ENCODE measurements at regions not wholly inside any gene's neighbourhood (a gene's known extent, or its start where the extent isn't known, plus 50 kb on each side); places are given as distances from the start of the nearest gene placed in this dataset.
"Not testable (repeated sequence)": the region's sequence is repeated elsewhere in the genome, so short reads cannot be mapped to it uniquely, and the experiment has no call there.

DNA sequence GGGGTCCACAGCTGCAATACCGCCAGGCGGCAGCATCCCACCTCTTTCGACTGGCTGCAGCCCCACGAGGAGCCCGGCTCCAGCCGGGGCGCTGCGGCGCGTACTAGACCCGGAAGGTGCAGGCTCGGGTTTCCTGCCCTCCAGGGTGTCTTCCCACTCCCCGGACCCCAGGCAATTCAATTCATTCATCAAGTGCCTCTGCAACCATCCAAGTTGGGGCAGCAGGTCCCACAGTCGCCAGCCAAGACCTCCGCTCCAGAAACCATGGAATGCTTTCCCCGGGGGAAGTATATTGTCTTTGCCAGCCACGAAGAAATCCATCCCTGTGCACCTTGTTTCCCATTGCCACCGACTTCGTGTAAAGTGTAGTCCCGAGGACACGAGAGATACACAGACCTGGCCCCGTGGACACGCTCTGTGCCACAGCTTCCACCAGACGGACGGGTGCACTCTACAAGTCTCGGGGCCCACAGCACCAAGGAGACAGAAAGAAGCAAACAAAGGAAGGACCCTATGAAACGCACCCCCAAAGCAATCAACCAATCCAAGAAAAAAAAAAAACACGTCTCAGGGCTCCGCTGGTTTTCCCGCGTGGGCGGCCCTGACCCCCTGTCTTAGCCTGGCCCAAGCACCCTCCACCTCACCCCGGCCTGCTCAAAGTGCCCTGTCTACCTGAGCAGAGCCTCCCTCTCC, 3930.2 kb upstream of the OR11H1 start:
- H3K27me3 ChIP-seq (ENCODE audit: control insufficient read depth, insufficient read depth, low read length); POLR2A ChIA-PET; H3K27ac ChIP-seq (ENCODE audit: low read depth, low read length); DNase-seq (ENCODE audit: low read depth, low spot score); H3K4me3 ChIP-seq (ENCODE audit: low read depth, low read length); CTCF ChIA-PET: not testable (repeated sequence)
- peaks cover 51% of the 10 kb centered on the region for H3K9me3 ChIP-seq (ENCODE audit: control insufficient read depth, insufficient read depth, low read length)

- peaks cover 51% of the 10 kb centered on the region for H3K9me3 ChIP-seq (ENCODE audit: control insufficient read depth, insufficient read depth, low read length)
- ChIA-PET POLR2A (no interaction called here), CTCF (no interaction called here)
- no peaks in the 10 kb centered on the region for H3K27me3 ChIP-seq (ENCODE audit: control insufficient read depth, insufficient read depth, low read length)
- TF ChIP-seq, protein P1, sequence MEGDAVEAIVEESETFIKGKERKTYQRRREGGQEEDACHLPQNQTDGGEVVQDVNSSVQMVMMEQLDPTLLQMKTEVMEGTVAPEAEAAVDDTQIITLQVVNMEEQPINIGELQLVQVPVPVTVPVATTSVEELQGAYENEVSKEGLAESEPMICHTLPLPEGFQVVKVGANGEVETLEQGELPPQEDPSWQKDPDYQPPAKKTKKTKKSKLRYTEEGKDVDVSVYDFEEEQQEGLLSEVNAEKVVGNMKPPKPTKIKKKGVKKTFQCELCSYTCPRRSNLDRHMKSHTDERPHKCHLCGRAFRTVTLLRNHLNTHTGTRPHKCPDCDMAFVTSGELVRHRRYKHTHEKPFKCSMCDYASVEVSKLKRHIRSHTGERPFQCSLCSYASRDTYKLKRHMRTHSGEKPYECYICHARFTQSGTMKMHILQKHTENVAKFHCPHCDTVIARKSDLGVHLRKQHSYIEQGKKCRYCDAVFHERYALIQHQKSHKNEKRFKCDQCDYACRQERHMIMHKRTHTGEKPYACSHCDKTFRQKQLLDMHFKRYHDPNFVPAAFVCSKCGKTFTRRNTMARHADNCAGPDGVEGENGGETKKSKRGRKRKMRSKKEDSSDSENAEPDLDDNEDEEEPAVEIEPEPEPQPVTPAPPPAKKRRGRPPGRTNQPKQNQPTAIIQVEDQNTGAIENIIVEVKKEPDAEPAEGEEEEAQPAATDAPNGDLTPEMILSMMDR (IDR thresholded peaks at IDR 0.05; ENCODE audit: low read depth, low read length): no peak
- DNase-seq (ENCODE audit: low read depth, low spot score): no peak
- no peak overlapping the region for H3K27ac ChIP-seq (ENCODE audit: low read depth, low read length)
- H3K4me3 ChIP-seq (ENCODE audit: low read depth, low read length): no peak overlapping the region
Observed at GRCh38 chr22:11598492-11599440, 3929.2 kb upstream of the OR11H1 start.

DNA sequence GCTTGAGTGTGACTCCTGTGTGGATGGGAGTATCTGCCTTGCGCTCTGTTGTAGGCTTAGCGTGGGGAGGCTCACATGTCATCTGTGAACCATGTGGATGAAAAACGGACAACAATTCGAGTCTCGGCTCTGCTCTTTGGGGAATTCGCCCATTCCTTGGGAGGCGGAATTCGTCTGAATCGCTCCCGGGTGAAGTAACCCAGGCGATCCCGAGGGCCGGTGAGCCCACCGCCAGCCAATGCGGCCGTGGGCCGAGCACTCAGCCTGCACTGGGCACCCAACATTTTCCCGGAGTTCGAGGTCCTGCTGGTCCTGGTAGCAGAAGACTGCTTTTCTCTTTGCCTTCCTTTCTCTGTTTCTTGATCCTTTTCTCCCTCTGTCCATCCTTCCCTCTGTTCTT, 3928.5 kb upstream of the OR11H1 start:
- H3K9me3 ChIP-seq (ENCODE audit: control insufficient read depth, insufficient read depth, low read length): peaks cover 51% of the 10 kb centered on the region
- H3K27me3 ChIP-seq (ENCODE audit: control insufficient read depth, insufficient read depth, low read length); POLR2A ChIA-PET; DNase-seq (ENCODE audit: low read depth, low spot score); H3K27ac ChIP-seq (ENCODE audit: low read depth, low read length); H3K4me3 ChIP-seq (ENCODE audit: low read depth, low read length); CTCF ChIA-PET: not testable (repeated sequence)

- H3K4me3 ChIP-seq (ENCODE audit: low read depth, low read length); CTCF ChIA-PET; DNase-seq (ENCODE audit: low read depth, low spot score); H3K27me3 ChIP-seq (ENCODE audit: control insufficient read depth, insufficient read depth, low read length); H3K27ac ChIP-seq (ENCODE audit: low read depth, low read length); POLR2A ChIA-PET: not testable (repeated sequence)
- peaks cover 52% of the 10 kb centered on the region for H3K9me3 ChIP-seq (ENCODE audit: control insufficient read depth, insufficient read depth, low read length)
Observed at GRCh38 chr22:11600161-11600560, 3927.8 kb upstream of the OR11H1 start.

GRCh38 chr22:11600896-11601890, 3926.8 kb upstream of the OR11H1 start:
- H3K27ac ChIP-seq (ENCODE audit: low read depth, low read length); CTCF ChIA-PET; H3K27me3 ChIP-seq (ENCODE audit: control insufficient read depth, insufficient read depth, low read length); H3K4me3 ChIP-seq (ENCODE audit: low read depth, low read length); POLR2A ChIA-PET; DNase-seq (ENCODE audit: low read depth, low spot score): not testable (repeated sequence)
- peaks cover 63% of the 10 kb centered on the region for H3K9me3 ChIP-seq (ENCODE audit: control insufficient read depth, insufficient read depth, low read length)

DNA sequence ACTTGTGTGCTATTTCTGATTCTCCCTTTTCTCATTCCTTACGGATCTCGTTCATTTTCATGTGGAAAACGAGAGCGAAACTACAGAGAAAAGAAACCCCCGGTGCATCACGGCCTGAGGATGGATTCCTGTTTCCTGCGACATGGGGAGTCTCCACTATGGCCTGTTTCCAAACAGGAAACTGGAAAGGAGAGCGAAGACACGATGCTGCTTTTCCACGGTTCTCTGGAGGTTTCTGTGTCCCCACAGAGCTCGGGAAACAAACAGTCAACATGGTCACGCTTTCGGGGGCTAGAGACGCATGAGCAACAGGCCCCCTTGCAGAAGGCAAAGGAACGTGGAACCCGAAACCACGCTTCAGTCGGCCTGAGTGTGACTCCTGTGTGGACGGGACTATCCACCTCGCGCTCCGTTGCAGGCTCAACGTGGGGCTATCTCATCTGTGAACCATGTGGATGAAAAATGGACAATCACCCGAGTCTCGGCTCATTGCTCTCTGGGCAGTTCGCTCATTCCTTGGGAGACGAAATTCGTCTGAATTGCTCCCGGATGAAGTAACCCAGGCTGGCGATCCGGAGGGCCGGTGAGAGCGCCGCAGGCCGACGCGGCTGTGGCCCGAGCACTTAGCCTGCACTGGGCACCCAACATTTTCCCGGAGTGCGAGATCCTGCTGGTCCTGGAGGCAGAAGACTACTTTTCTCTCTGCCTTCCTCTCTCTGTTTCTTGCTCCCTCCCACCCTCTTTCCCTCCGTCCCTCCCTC, 3923.2 kb upstream of the OR11H1 start:
- H3K9me3 ChIP-seq (ENCODE audit: control insufficient read depth, insufficient read depth, low read length): peaks cover 46% of the 10 kb centered on the region
- H3K27me3 ChIP-seq (ENCODE audit: control insufficient read depth, insufficient read depth, low read length); DNase-seq (ENCODE audit: low read depth, low spot score); H3K27ac ChIP-seq (ENCODE audit: low read depth, low read length); CTCF ChIA-PET; H3K4me3 ChIP-seq (ENCODE audit: low read depth, low read length); POLR2A ChIA-PET: not testable (repeated sequence)

All from AG04450 (cell line).